H9 (cell line): ENCODE measurements at regions not wholly inside any gene's neighbourhood (a gene's known extent, or its start where the extent isn't known, plus 50 kb on each side); places are given as distances from the start of the nearest gene placed in this dataset.

Experiments used
- DNase-seq: peaks from one replicate; pipeline ENCODE4 v3.0.0-alpha.2; 2017
- H2AFZ ChIP-seq: one replicate; pipeline ENCODE4 v1.6.1; 2013; ENCODE audit warnings: mild to moderate bottlenecking, low read length, control low read depth, moderate library complexity
- H2AK5ac ChIP-seq: 2 replicates; pipeline ENCODE4 v1.6.1; 2013; ENCODE audit warnings: low read length, control low read depth, mixed read lengths; ENCODE audit not compliant: insufficient read length
- H2BK120ac ChIP-seq: one replicate; pipeline ENCODE4 v1.6.1; 2013; ENCODE audit warnings: low read depth, mild to moderate bottlenecking, low read length, control low read depth, inconsistent platforms; ENCODE audit not compliant: poor library complexity, severe bottlenecking
- H2BK12ac ChIP-seq: 2 replicates; pipeline ENCODE4 v1.6.1; 2013; ENCODE audit warnings: low read length, control low read depth, mixed read lengths, low read depth; ENCODE audit not compliant: insufficient read length
- H2BK15ac ChIP-seq: 2 replicates; pipeline ENCODE4 v1.6.1; 2013; ENCODE audit warnings: low read depth, low read length, control low read depth
- H2BK20ac ChIP-seq: one replicate; pipeline ENCODE4 v1.6.1; 2013; ENCODE audit warnings: low read depth, mild to moderate bottlenecking, low read length, control low read depth, inconsistent platforms; ENCODE audit not compliant: poor library complexity, severe bottlenecking
- H2BK5ac ChIP-seq: 2 replicates; pipeline ENCODE4 v1.6.1; 2013; ENCODE audit warnings: low read length, control low read depth, mixed read lengths; ENCODE audit not compliant: insufficient read length
- H3K14ac ChIP-seq: 2 replicates; pipeline ENCODE4 v1.6.1; 2013; ENCODE audit warnings: low read length, control low read depth; ENCODE audit not compliant: insufficient read depth
- H3K18ac ChIP-seq: 2 replicates; pipeline ENCODE4 v1.6.1; 2013; ENCODE audit warnings: low read depth, mild to moderate bottlenecking, mixed read lengths, low read length, control low read depth; ENCODE audit not compliant: insufficient read length
- H3K23ac ChIP-seq: 2 replicates; pipeline ENCODE4 v1.6.1; 2013; ENCODE audit warnings: low read length, control low read depth, mixed read lengths, low read depth; ENCODE audit not compliant: insufficient read length
- H3K23me2 ChIP-seq: 2 replicates; pipeline ENCODE4 v1.6.1; 2013; ENCODE audit warnings: low read depth, mild to moderate bottlenecking, mixed read lengths, low read length, control low read depth; ENCODE audit not compliant: insufficient read length, poor library complexity, severe bottlenecking
- H3K27ac ChIP-seq: 2 replicates; pipeline ENCODE4 v1.5.1; 2013; ENCODE audit warnings: low read length, control low read depth, mixed read lengths, low read depth; ENCODE audit not compliant: insufficient read length
- H3K27me3 ChIP-seq: 2 replicates; pipeline ENCODE4 v1.6.1; 2013; ENCODE audit warnings: low read length, control low read depth, inconsistent platforms; ENCODE audit not compliant: insufficient read depth
- H3K4ac ChIP-seq: 2 replicates; pipeline ENCODE4 v1.6.1; 2013; ENCODE audit warnings: low read depth, mild to moderate bottlenecking, control low read depth, inconsistent platforms, low read length, moderate library complexity
- H3K4me1 ChIP-seq: 2 replicates; pipeline ENCODE4 v1.6.1; 2013; ENCODE audit warnings: low read length, control low read depth, inconsistent platforms; ENCODE audit not compliant: insufficient read depth
- H3K4me2 ChIP-seq: 2 replicates; pipeline ENCODE4 v1.6.1; 2013; ENCODE audit warnings: low read length, control low read depth, mixed read lengths; ENCODE audit not compliant: insufficient read length, insufficient read depth
- H3K56ac ChIP-seq: 2 replicates; pipeline ENCODE4 v1.6.1; 2013; ENCODE audit warnings: low read depth, mild to moderate bottlenecking, mixed read lengths, low read length, control low read depth; ENCODE audit not compliant: insufficient read length
- H3K79me1 ChIP-seq: 2 replicates; pipeline ENCODE4 v1.6.1; 2013; ENCODE audit warnings: low read depth, mild to moderate bottlenecking, moderate library complexity, low read length, control low read depth, inconsistent platforms; ENCODE audit not compliant: insufficient read depth, poor library complexity, severe bottlenecking
- H3K79me2 ChIP-seq: 2 replicates; pipeline ENCODE4 v1.6.1; 2013; ENCODE audit warnings: low read length, control low read depth, inconsistent platforms; ENCODE audit not compliant: insufficient read depth
- H3K9ac ChIP-seq: 2 replicates; pipeline ENCODE4 v1.6.1; 2013; ENCODE audit warnings: low read length, control low read depth, mixed read lengths; ENCODE audit not compliant: insufficient read length; ENCODE audit errors: extremely low read depth
- H3K9me3 ChIP-seq: one replicate; pipeline ENCODE4 v1.6.1; 2013; ENCODE audit warnings: low read depth, low read length, inconsistent platforms; ENCODE audit not compliant: control insufficient read depth
- H3T11ph ChIP-seq: one replicate; pipeline ENCODE4 v1.6.1; 2013; ENCODE audit warnings: mild to moderate bottlenecking, low read length, control low read depth, inconsistent platforms
- H4K20me1 ChIP-seq: one replicate; pipeline ENCODE4 v1.6.1; 2013; ENCODE audit not compliant: control insufficient read depth, insufficient read length, insufficient read depth
- H4K5ac ChIP-seq: 2 replicates; pipeline ENCODE4 v1.6.1; 2013; ENCODE audit warnings: low read depth, mild to moderate bottlenecking, mixed read lengths, low read length, control low read depth; ENCODE audit not compliant: insufficient read length
- H4K8ac ChIP-seq: replicated peaks from 2 replicates; pipeline ENCODE4 v1.6.1; 2013; ENCODE audit warnings: low read length, control low read depth, mixed read lengths, low read depth; ENCODE audit not compliant: insufficient read length
- H4K91ac ChIP-seq: 2 replicates; pipeline ENCODE4 v1.6.1; 2013; ENCODE audit warnings: low read depth, mild to moderate bottlenecking, moderate library complexity, mixed read lengths, low read length, control low read depth; ENCODE audit not compliant: insufficient read length
- H3K27ac Mint-ChIP-seq, 3 experiments: 2 replicates in 2 of 3; 3 replicates in 1 of 3; pipeline ENCODE4 v1.8.0; 2020 to 2021; ENCODE audit warnings: mixed read lengths in 3 of 3, mild to moderate bottlenecking in 1 of 3, moderate library complexity in 1 of 3
- H3K27me3 Mint-ChIP-seq: 2 replicates; pipeline ENCODE4 v1.8.0; 2021; ENCODE audit warnings: low read depth, mild to moderate bottlenecking, moderate library complexity, mixed read lengths
- H3K36me3 Mint-ChIP-seq, 3 experiments: 2 replicates in 2 of 3; 3 replicates in 1 of 3; pipeline ENCODE4 v1.8.0; 2020 to 2021; ENCODE audit warnings: low read depth in 3 of 3, mixed read lengths in 3 of 3; ENCODE audit not compliant: insufficient read depth in 1 of 3
- H3K4me1 Mint-ChIP-seq, 2 experiments: 2 replicates each; pipeline ENCODE4 v1.8.0; 2020; ENCODE audit warnings: mixed read lengths in 2 of 2
- H3K4me3 Mint-ChIP-seq, 2 experiments: 2 replicates in 1 of 2; 3 replicates in 1 of 2; pipeline ENCODE4 v1.8.0; 2020 to 2021; ENCODE audit warnings: mild to moderate bottlenecking in 2 of 2, mixed read lengths in 2 of 2, moderate library complexity in 1 of 2
- H3K9me3 Mint-ChIP-seq, 2 experiments: 2 replicates in 1 of 2; 3 replicates in 1 of 2; pipeline ENCODE4 v1.8.0; 2020; ENCODE audit warnings: mild to moderate bottlenecking in 2 of 2, mixed read lengths in 2 of 2, moderate library complexity in 1 of 2
- TF ChIP-seq, protein P1 (sequence below): fragments of 200-600 bp; sonication (generic); conservative IDR thresholded peaks from 3 replicates; pipeline ENCODE4 v1.8.0; 2021; ENCODE audit warnings: antibody characterized with exemption, mild to moderate bottlenecking

DNA sequence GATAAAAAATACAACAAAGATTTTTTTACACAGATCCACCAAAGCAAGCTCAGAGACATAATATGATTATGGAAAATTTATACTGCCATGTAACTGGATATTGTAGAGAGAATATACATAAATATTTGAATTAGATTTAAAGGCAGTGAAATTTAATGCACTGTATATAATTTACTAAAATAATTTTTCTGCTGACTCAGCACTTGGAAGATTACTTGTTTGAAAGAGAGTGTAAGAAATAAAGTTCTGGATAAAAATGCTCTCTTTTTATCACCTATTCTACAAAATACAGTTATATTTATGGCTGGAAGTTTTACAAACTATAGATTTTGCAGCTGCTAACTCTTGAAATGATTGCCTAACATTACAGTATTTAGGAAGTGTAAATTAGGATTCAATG, 628.3 kb upstream of the CHORDC1 start:
- no peak overlapping the region for H4K8ac ChIP-seq
- H2BK5ac ChIP-seq = no peak overlapping the region
- H3K79me1 ChIP-seq = no peaks in the 10 kb centered on the region
- H3K27ac Mint-ChIP-seq = no peak overlapping the region
- DNase-seq = no peak
- no peak overlapping the region for H3K27ac ChIP-seq
- H2BK120ac ChIP-seq = no peak overlapping the region
- H2BK20ac ChIP-seq = no peak overlapping the region
- no peak overlapping the region for H4K5ac ChIP-seq
- H3K23me2 ChIP-seq = no peaks in the 10 kb centered on the region
- no peak overlapping the region for H2BK15ac ChIP-seq
- H3K4me1 Mint-ChIP-seq = no peaks in the 10 kb centered on the region
- no peaks in the 10 kb centered on the region for H3K27me3 ChIP-seq
- H3K36me3 Mint-ChIP-seq = no peaks in the 10 kb centered on the region
- TF ChIP-seq, protein P1, sequence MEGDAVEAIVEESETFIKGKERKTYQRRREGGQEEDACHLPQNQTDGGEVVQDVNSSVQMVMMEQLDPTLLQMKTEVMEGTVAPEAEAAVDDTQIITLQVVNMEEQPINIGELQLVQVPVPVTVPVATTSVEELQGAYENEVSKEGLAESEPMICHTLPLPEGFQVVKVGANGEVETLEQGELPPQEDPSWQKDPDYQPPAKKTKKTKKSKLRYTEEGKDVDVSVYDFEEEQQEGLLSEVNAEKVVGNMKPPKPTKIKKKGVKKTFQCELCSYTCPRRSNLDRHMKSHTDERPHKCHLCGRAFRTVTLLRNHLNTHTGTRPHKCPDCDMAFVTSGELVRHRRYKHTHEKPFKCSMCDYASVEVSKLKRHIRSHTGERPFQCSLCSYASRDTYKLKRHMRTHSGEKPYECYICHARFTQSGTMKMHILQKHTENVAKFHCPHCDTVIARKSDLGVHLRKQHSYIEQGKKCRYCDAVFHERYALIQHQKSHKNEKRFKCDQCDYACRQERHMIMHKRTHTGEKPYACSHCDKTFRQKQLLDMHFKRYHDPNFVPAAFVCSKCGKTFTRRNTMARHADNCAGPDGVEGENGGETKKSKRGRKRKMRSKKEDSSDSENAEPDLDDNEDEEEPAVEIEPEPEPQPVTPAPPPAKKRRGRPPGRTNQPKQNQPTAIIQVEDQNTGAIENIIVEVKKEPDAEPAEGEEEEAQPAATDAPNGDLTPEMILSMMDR = no peak
- H2AK5ac ChIP-seq = no peak overlapping the region
- H3K9me3 ChIP-seq = no peaks in the 10 kb centered on the region
- no peak overlapping the region for H3K56ac ChIP-seq
- no peak overlapping the region for H3K4ac ChIP-seq
- H3K27me3 Mint-ChIP-seq = no peaks in the 10 kb centered on the region
- no peaks in the 10 kb centered on the region for H3K9me3 Mint-ChIP-seq
- H3T11ph ChIP-seq = no peak overlapping the region
- no peak overlapping the region for H3K4me3 Mint-ChIP-seq
- H3K4me1 ChIP-seq = no peaks in the 10 kb centered on the region
- H3K4me2 ChIP-seq = no peak overlapping the region
- no peak overlapping the region for H2AFZ ChIP-seq
- H4K20me1 ChIP-seq = no peaks in the 10 kb centered on the region
- H3K23ac ChIP-seq = no peak overlapping the region
- no peaks in the 10 kb centered on the region for H3K79me2 ChIP-seq
- no peak overlapping the region for H4K91ac ChIP-seq
- no peak overlapping the region for H2BK12ac ChIP-seq
- no peak overlapping the region for H3K18ac ChIP-seq
- no peak overlapping the region for H3K14ac ChIP-seq
- no peak overlapping the region for H3K9ac ChIP-seq
